HG03108 (cell line): ENCODE measurements at regions not wholly inside any gene's neighbourhood (a gene's known extent, or its start where the extent isn't known, plus 50 kb on each side); places are given as distances from the start of the nearest gene placed in this dataset.

ENCODE experiments used
- ATAC-seq: cut with Tn5 transposase; IDR thresholded peaks from one replicate; pipeline ENCODE4 v1.9.1; 2021; ENCODE audit warnings: moderate library complexity; ENCODE audit not compliant: unreplicated experiment

DNA sequence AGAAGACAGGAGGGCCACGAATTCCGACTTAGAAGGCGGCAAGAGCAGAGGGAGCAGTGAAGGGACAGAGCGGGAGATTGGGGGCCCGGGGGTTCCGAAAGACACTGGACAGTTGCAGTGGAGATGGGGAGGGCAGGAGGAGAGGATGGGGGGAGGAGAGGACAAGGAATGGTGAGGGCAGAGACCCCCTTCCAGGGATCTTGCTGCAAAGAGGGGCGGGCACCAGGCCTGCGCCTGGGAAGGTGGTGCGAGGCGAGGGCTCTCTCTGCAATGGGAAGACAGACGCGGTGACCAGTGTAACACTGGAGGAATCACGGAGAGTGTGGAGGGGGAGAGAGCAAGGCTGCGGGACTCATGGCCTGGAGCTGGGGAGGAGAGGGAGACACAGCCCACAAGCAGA, 185.2 kb downstream of the RBFOX3 start:
- ATAC-seq, result no peak

DNA sequence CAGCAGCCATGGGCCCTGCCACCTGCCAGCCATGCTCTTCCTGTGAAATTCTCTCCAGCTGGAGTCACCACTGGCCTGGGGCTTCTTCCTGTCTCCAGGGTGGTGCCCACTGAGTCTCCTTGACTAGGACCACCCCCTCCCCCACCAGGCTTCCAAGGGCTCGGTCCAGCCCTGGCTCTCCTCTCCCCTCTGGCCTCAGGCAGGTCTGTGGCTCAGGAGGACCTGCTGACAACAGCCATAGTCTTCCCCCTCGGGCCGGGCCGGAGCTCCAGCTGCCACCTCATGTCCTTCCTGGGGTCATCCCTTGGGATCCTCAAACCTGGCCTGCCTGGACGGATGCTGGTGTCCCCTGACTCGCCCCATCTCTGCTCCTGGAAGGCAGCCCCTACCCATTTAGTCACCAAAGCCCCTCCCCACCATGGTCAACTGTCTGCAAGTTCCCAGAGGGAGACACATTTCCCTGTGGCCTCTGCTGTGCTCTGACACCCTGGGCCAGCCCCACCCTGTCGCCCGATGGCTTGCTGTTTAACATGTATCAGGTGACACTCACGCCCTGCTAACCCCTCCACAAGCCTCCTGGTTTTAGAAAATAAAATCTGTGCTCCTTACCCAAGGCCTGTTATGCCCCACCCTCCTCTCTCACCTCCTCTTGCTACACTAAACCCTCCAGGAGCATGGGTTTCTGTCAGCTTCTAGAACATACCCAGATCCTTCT, 186.2 kb downstream of the RBFOX3 start:
- no peak for ATAC-seq

DNA sequence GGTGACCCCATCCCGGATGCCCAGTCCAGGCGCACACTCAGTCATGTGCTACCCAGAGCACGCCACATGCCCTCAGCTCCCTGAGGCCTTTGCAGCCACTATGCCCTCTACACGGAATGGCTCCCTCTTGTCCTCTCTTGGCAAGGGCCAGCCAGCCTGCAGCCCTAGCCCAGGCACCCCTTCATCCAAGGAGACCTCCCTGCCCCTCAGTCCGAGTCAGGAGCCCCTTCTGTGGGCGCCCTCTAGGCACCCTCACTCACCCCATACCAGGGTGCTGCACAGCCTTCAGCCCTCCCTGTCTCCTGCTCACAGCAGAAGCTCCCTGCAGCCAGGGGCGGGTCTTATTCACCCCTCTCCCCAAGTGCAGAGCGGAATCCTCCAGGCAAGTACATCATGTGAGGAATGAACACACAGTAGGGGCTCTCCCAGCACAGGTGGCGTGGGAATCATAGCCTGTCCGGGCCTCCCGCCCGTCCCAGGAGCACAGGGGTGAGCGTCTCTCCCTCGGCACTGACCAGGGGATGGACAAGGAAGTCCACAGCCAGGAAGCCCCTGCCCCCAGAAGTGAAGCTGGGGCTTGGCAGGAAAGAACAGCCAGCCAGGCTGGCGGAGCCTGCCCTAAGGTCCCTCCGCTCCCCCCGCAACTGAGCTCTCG, 186.9 kb downstream of the RBFOX3 start:
- ATAC-seq, result no peak

- ATAC-seq, result no peak
Measured at GRCh38 chr17:79422236-79422635, 188.6 kb downstream of the RBFOX3 start.

GRCh38 chr17:79420318-79421243, 190.3 kb downstream of the RBFOX3 start:
- ATAC-seq, result no peak

DNA sequence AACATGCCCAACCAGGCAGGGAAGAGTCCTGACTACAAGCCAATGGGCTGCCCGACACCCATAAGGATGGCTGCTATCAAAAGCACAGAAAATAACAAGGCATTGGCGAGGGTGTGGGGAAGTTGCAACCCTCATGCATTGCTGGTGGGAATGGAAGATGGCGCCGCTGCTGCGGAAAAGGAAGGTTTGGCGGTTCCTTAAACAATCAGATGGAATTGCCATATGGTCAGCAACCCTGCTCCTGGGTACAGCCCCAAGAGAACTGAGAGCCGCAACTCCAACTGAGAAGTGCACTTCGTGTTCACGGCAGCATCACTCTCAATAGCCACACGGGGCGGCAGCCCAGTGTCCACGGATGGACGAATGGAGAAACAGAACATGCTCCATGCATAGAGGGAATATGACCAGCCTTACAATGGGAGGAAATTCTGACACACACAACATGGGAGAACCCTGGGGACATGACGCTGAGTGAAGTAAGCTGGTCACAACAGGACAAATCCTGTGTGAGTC, 193.3 kb downstream of the RBFOX3 start:
- no peak for ATAC-seq

- ATAC-seq, result no peak
Measured at GRCh38 chr17:79415909-79416308, 194.9 kb downstream of the RBFOX3 start.

GRCh38 chr17:79415365-79415764, 195.5 kb downstream of the RBFOX3 start:
- ATAC-seq, result no peak

DNA sequence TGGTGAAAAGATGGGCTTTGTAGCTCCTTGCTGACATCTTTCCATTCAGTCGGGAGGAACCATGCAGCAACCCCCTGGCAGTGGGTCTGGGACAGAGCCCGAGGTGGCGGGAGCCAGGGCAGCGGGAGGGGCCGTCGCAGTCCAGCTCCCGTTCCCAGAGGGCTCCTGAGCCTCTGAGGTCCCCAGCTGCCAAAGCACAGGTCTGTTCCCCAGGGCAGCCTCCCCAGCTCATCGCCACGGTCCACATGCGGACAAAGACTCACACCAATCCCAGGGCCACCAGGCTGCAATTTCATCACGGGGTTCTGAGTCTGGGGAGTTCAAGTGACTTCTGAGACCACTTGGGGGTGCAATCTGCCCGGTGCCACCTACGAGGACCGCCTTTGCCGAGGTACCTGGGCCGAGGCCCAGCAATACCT, 196.0 kb downstream of the RBFOX3 start:
- ATAC-seq, result no peak

DNA sequence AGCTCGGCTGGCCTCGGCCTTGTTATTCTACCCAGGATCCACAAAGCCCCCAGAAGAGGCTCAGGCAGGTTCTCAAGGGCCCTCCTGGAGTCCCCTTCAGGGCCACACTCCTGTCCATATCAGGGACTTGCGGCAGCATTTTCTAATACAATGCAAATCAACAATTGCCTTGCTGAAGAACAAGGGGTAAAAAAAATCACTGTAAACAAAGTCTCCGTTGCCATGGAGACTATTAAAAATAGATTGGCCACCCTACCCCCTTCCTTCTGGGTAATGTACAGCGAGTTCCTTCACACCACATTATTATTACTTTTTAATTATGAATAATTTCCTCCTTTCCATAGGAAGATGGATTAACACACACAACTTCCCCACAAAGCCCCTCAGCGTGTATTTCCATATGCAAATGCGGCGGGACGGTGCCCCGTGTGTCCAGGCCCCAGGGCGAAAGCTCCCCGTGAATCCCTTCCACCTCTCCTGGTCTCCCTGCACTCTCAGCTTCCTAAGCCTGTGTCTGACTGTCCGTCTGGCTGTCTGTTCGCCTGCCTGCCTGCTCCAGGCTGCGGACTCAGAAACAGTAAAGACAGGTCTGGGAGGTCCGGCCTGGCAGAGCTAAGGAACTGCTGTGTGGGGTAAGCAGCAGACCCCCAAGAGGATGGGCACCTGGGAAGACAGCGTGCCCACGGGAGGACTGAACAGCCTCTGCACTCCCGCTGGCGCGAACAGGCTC, 196.6 kb downstream of the RBFOX3 start:
- no peak for ATAC-seq

GRCh38 chr17:79413611-79414010, 197.2 kb downstream of the RBFOX3 start:
- ATAC-seq, result no peak

DNA sequence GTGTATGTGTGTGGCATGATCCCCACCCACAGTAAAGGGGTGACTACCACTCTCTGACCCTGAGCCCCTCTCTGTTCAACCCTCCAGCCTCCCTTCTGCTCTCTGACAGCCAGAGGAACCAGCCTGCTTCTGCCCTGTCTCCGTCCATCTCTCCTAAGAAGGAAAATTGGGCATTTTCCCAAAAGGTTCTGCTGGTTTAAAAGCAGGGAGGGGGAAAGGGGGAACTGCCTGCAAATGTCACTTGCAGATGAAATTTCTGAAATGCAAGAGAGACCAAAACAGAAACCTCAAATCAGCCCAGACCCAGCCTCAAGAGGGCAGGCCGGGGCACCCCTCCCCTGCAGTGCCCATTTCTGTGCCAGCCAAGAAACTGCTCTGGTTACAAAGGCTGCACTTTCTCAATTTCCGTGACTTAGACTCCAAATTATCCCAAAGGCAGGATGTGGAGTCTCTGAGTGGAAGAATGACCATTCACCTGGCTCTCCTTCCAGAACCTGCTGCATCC, 197.9 kb downstream of the RBFOX3 start:
- ATAC-seq, result no peak

GRCh38 chr17:79412110-79412509, 198.7 kb downstream of the RBFOX3 start:
- no peak for ATAC-seq

DNA sequence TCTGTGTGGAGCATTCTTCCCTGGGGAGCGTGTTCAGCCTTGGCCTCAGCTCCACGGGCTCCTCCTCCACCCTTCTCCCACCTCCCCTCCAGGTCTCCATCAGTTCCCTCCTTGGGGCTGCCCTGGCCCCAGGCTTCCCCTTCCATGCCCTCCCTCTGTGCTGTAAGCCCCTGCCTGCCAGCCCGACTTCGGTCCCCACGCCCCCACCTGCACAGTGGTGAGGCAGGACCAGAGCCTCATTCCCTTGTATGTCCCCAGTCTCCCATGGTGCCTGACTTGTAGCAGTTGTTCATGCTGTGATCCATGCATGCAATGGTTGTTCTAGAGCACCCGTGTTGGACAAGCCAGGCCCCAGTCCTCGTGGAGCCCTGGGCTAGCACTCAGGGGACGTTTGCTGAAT, 199.4 kb downstream of the RBFOX3 start:
- ATAC-seq, result no peak

- ATAC-seq, result no peak
Measured at GRCh38 chr17:79410681-79411080, 200.2 kb downstream of the RBFOX3 start.

DNA sequence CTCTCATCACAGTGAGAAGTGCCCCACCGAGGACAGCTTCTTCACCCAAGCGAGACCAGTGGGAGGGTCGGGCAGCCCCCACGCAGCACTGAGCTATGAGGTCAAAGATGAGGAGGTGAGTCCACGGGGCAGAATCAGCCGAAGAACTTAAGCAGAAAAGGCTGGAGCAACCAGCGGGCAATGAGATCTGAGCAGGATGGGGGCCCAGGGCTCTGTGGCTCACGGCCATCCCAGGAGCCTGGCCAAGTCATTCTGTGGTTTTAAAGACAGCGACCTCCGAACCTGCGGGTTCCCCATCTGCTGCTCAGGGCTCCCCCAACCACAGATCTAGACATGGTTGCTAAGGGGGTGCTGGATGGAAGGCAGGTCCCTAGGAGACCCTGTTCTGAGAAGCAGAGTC, 202.6 kb downstream of the RBFOX3 start:
- ATAC-seq, result no peak

DNA sequence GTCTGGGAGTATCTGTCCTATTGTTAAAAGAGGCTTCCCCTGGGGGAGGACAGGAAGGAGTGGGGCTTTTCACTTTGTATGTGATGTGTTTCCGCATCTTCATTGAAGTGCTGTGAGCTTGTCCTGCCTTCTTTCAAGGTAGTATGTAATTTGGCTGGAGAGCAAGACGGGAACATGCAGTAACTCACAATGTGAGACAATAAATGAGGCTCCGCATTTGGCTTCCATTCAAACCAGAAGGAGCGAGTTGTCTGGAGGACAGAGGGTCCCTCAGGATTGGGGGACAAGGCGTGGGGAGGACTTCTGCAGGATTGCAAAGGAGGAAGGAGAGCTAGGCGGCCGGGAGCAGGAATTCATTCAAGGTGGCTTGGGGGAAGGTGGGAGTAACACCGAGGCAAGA, 203.5 kb downstream of the RBFOX3 start:
- ATAC-seq, result no peak

DNA sequence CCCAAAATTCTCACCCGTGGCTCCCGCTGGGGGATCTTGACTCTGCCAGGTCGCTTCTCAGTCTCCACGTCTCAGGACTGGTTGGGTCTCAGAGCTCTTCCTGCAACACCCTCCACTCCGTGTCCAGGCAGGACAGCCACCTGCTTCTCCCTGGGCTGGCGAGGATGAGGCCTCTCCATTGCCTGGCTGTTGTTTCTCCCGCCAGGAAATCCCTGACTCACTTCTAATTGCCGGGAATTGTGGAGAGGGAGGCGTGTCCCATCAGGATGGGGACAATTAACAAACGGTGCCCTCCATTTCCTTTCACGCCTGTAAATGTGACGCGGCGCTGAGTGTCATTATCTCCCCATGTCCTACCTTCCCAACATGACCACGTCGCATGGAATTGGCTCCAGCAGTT, 204.5 kb downstream of the RBFOX3 start:
- no peak for ATAC-seq

DNA sequence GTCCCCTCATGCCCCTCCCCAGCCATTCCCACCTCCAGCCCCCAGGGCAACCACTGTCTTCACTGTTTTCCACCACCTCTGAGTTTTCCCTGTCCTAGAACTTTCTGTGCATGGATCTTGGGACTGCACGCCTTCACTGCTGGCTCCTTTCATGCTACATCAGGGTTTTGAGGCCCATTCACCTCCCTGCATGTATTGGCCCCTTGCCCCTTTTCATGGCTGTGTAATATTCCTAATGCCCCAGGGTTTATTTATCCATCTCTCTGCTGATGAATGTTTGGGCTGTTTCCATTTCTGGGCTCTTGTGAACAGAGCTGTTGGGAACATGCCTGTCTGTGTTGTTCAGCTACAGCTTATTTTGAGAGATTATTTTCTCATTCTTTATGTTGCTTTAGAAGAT, 205.0 kb downstream of the RBFOX3 start:
- ATAC-seq, result no peak

DNA sequence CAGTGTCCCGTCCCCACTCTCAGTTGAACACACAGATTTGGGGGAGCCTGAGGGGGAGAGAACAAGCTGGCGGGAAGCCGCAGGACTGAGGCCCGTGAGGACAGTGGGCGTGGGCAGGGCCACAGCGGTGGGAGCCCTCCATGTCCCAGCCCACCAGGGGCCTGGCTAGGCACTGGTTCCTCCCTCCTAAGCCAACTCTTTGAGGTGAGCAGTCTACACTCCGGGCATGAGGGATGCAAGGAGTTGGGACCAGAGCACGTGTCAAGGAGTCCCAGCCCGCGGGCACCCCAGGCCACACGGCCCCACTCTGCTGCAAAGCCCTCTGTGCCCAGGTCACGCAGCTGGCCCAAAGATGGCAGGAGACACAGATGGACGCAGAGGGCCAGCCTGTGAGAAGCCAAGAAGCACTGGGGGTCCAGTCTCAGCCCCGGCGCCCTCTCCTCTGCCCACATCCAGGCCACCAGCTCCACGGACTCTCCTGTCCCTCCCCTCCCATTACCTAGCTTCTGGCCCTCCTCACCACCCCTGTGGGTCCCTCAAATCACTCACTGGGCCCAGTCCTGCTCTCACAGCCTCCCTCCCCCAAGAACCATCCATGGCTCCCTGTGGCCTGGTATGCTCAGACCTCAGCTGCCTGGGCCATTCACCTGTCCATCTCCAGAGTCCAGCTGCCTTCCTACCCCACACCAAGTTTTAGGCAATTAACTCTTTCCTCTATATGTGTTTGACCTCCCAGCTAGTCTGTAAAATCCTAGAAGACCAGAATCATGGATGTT, 206.5 kb downstream of the RBFOX3 start:
- no peak for ATAC-seq
